SK-N-SH (cell line): ENCODE measurements at regions not wholly inside any gene's neighbourhood (a gene's known extent, or its start where the extent isn't known, plus 50 kb on each side); places are given as distances from the start of the nearest gene placed in this dataset.

ENCODE experiments used
- CTCF ChIA-PET: fragments of 300-600, 350-600 bp; formaldehyde crosslinking; extraction: SDS; loops from one replicate; lab custom pipeline; 2021; lab: Yijun Ruan, JAX
- POLR2A ChIA-PET: fragments of 350-600 bp; sonication (Branson Sonifier 250); formaldehyde crosslinking; extraction: SDS; loops from one replicate; lab custom pipeline; 2020; ENCODE audit warnings: antibody characterized with exemption, inconsistent platforms; lab: Yijun Ruan, JAX
- DNase-seq: peaks from one replicate; pipeline ENCODE4 v3.0.0; 2012
- H2AFZ ChIP-seq: fragments of 200-600 bp; sonication (generic); 2 replicates; pipeline ENCODE4 v1.8.1; 2016; ENCODE audit warnings: antibody characterized with exemption, mild to moderate bottlenecking, low read depth
- H3F3A ChIP-seq: fragments of 200-600 bp; sonication (generic); replicated peaks from 2 replicates; pipeline ENCODE3; 2016; ENCODE audit warnings: antibody characterized with exemption, mild to moderate bottlenecking; ENCODE audit not compliant: insufficient read depth
- H3K27ac ChIP-seq, 2 experiments: fragments of 200-500 bp in 1 of 2; fragments of 200-600 bp in 1 of 2; sonication (Bioruptor generic) in 1 of 2; sonication (generic), shearing (Covaris generic) in 1 of 2; 2 replicates each; pipeline versions ENCODE4 v1.5.1 to v1.6.1; 2014 to 2016; ENCODE audit warnings: low read depth in 2 of 2, inconsistent platforms in 1 of 2, low read length in 1 of 2, mild to moderate bottlenecking in 1 of 2, mixed read lengths in 1 of 2
- H3K27me3 ChIP-seq: fragments of 200-600 bp; sonication (generic), shearing (Covaris generic); 2 replicates; pipeline ENCODE4 v1.6.1; 2016; ENCODE audit warnings: mixed run types; ENCODE audit not compliant: insufficient read depth
- H3K36me3 ChIP-seq, 2 experiments: fragments of 200-500 bp in 1 of 2; fragments of 200-600 bp in 1 of 2; sonication (Bioruptor generic) in 1 of 2; sonication (generic) in 1 of 2; replicated peaks in 1 of 2; 2 replicates each; pipeline versions ENCODE3 to v1.5.1; 2014 to 2016; ENCODE audit warnings: low read length in 1 of 2, mild to moderate bottlenecking in 1 of 2; ENCODE audit not compliant: insufficient read depth in 2 of 2, control insufficient read depth in 1 of 2
- H3K4me1 ChIP-seq, 2 experiments: fragments of 200-500 bp in 1 of 2; fragments of 200-600 bp in 1 of 2; sonication (Bioruptor generic) in 1 of 2; sonication (generic), shearing (Covaris generic) in 1 of 2; 2 replicates each; pipeline versions ENCODE4 v1.5.1 to v1.6.1; 2014 to 2016; ENCODE audit warnings: low read depth in 1 of 2, low read length in 1 of 2, mixed run types in 1 of 2; ENCODE audit not compliant: insufficient read depth in 2 of 2, control insufficient read depth in 1 of 2
- H3K4me2 ChIP-seq: fragments of 200-600 bp; sonication (generic), shearing (Covaris generic); 2 replicates; pipeline ENCODE4 v1.6.1; 2017; ENCODE audit warnings: mixed run types
- H3K4me3 ChIP-seq, 2 experiments: fragments of 200-500 bp in 1 of 2; fragments of 200-600 bp in 1 of 2; sonication (Bioruptor generic) in 1 of 2; sonication (generic), shearing (Covaris generic) in 1 of 2; 2 replicates each; pipeline versions ENCODE4 v1.5.1 to v1.8.1; 2014 to 2016; ENCODE audit warnings: low read depth in 2 of 2, inconsistent platforms in 1 of 2, low read length in 1 of 2, mild to moderate bottlenecking in 1 of 2, mixed read lengths in 1 of 2, moderate library complexity in 1 of 2
- H3K79me2 ChIP-seq: fragments of 200-600 bp; sonication (generic); 2 replicates; pipeline ENCODE4 v1.8.1; 2017; ENCODE audit warnings: mild to moderate bottlenecking; ENCODE audit not compliant: insufficient read depth
- H3K9ac ChIP-seq: fragments of 200-600 bp; sonication (generic); 2 replicates; pipeline ENCODE4 v1.6.1; 2017; ENCODE audit warnings: mixed run types
- H3K9me2 ChIP-seq: fragments of 200-600 bp; sonication (generic); 2 replicates; pipeline ENCODE4 v1.6.1; 2017; ENCODE audit warnings: mixed run types
- H3K9me3 ChIP-seq: fragments of 200-600 bp; sonication (generic); 2 replicates; pipeline ENCODE4 v1.6.1; 2017; ENCODE audit warnings: mixed run types, mild to moderate bottlenecking, moderate library complexity
- H4K20me1 ChIP-seq: fragments of 200-600 bp; sonication (generic); 2 replicates; pipeline ENCODE4 v1.6.1; 2017; ENCODE audit warnings: mild to moderate bottlenecking, mixed run types; ENCODE audit not compliant: insufficient read depth
- FOSL2 ChIP-seq: IDR thresholded peaks from 2 replicates; pipeline ENCODE4 v1.4.0; 2012; ENCODE audit warnings: low read depth, mild to moderate bottlenecking, moderate library complexity, borderline replicate concordance
- FOXJ3 ChIP-seq: sonication (generic); formaldehyde crosslinking; IDR thresholded peaks from 2 replicates; pipeline ENCODE4 v1.5.1; 2020; ENCODE audit warnings: mild to moderate bottlenecking, missing genetic modification reagents
- FOXM1 ChIP-seq: IDR thresholded peaks from 2 replicates; pipeline ENCODE4 v1.4.0; 2012; ENCODE audit warnings: low read depth, mild to moderate bottlenecking
- JUND ChIP-seq: IDR thresholded peaks from 2 replicates; pipeline ENCODE4 v1.4.0; 2012
- MXI1 ChIP-seq: IDR thresholded peaks from 2 replicates; pipeline ENCODE4 v1.6.1; 2012; ENCODE audit warnings: mild to moderate bottlenecking, low read depth, low read length, improper control_type of control experiment
- POLR2AphosphoS5 ChIP-seq: IDR thresholded peaks from 2 replicates; pipeline ENCODE4 v1.6.1; 2012; ENCODE audit warnings: low read depth, low read length
- TAF1 ChIP-seq: IDR thresholded peaks from 2 replicates; pipeline ENCODE4 v1.6.1; 2012; ENCODE audit warnings: low read depth, mild to moderate bottlenecking, low read length, moderate library complexity, borderline replicate concordance
- TCF12 ChIP-seq: IDR thresholded peaks from 2 replicates; pipeline ENCODE4 v1.4.0; 2012
- TEAD4 ChIP-seq: IDR thresholded peaks from 2 replicates; pipeline ENCODE4 v1.4.0; 2012; ENCODE audit warnings: mild to moderate bottlenecking, borderline replicate concordance; ENCODE audit not compliant: insufficient read depth
- YY1 ChIP-seq: IDR thresholded peaks from 2 replicates; pipeline ENCODE4 v1.4.0; 2012; ENCODE audit warnings: low read depth, mild to moderate bottlenecking
- WGBS: methylation state at CpG from one replicate; pipeline ENCODE4 v1.1.6; 2017; ENCODE audit warnings: low lambda C conversion rate; 5-methylcytosine and 5-hydroxymethylcytosine counted together
- TF ChIP-seq, protein P1 (sequence below): IDR thresholded peaks from 2 replicates; pipeline ENCODE4 v1.6.1; 2012; ENCODE audit warnings: mild to moderate bottlenecking, low read depth, low read length, moderate library complexity
- TF ChIP-seq, protein P2 (sequence below): IDR thresholded peaks from 2 replicates; pipeline ENCODE4 v1.4.0; 2012; ENCODE audit warnings: low read depth, borderline replicate concordance
- TF ChIP-seq, protein P3 (sequence below): IDR thresholded peaks from 2 replicates; pipeline ENCODE4; 2012
- TF ChIP-seq, protein P4 (sequence below): fragments of 200-600 bp; sonication (generic); IDR thresholded peaks from 2 replicates; pipeline ENCODE4 v1.6.1; 2017; ENCODE audit warnings: antibody characterized with exemption, mild to moderate bottlenecking, moderate library complexity
- TF ChIP-seq, protein P5 (sequence below): fragments of 150-350 bp; IDR thresholded peaks from 2 replicates; pipeline ENCODE4 v1.6.1; 2017; ENCODE audit warnings: antibody characterized with exemption, low read length, low read depth, borderline replicate concordance
- TF ChIP-seq, protein P6 (sequence below): fragments of 150-350 bp; IDR thresholded peaks from 2 replicates; pipeline ENCODE4 v1.6.1; 2016; ENCODE audit warnings: mild to moderate bottlenecking, low read depth, low read length
- TF ChIP-seq, protein P7 (sequence below): IDR thresholded peaks from 2 replicates; pipeline ENCODE4 v1.4.0; 2012; ENCODE audit warnings: low read depth, borderline replicate concordance

DNA sequence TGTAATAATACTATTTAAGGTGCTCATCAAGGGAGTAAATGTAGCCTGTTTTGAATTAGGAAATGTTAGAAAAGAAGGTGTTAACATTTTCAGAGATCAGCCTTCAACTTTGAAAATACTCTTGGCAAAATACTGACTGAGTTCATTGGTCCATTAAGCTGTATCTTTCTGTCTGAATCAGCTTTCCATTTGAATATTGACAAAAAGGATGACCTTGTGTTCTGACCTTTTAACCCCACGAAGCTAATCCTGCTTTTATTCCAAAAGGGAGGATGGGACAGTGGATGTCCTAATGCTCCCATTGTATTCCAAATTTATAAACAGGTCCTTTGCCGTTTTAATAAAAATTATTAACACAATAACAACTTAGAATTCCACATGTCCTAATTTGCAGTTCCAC, 259.7 kb upstream of the NRIP1 start:
- H4K20me1 ChIP-seq = no peaks in the 10 kb centered on the region
- WGBS = 1% methylated on average over 2 of the region's 2 CpGs
- no peak for TF ChIP-seq TAF1
- TF ChIP-seq, protein P1, sequence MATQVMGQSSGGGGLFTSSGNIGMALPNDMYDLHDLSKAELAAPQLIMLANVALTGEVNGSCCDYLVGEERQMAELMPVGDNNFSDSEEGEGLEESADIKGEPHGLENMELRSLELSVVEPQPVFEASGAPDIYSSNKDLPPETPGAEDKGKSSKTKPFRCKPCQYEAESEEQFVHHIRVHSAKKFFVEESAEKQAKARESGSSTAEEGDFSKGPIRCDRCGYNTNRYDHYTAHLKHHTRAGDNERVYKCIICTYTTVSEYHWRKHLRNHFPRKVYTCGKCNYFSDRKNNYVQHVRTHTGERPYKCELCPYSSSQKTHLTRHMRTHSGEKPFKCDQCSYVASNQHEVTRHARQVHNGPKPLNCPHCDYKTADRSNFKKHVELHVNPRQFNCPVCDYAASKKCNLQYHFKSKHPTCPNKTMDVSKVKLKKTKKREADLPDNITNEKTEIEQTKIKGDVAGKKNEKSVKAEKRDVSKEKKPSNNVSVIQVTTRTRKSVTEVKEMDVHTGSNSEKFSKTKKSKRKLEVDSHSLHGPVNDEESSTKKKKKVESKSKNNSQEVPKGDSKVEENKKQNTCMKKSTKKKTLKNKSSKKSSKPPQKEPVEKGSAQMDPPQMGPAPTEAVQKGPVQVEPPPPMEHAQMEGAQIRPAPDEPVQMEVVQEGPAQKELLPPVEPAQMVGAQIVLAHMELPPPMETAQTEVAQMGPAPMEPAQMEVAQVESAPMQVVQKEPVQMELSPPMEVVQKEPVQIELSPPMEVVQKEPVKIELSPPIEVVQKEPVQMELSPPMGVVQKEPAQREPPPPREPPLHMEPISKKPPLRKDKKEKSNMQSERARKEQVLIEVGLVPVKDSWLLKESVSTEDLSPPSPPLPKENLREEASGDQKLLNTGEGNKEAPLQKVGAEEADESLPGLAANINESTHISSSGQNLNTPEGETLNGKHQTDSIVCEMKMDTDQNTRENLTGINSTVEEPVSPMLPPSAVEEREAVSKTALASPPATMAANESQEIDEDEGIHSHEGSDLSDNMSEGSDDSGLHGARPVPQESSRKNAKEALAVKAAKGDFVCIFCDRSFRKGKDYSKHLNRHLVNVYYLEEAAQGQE = no peak
- no peak for TF ChIP-seq FOSL2
- no peak for TF ChIP-seq POLR2AphosphoS5
- TF ChIP-seq, protein P2, sequence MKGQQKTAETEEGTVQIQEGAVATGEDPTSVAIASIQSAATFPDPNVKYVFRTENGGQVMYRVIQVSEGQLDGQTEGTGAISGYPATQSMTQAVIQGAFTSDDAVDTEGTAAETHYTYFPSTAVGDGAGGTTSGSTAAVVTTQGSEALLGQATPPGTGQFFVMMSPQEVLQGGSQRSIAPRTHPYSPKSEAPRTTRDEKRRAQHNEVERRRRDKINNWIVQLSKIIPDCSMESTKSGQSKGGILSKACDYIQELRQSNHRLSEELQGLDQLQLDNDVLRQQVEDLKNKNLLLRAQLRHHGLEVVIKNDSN = no peak
- TF ChIP-seq, protein P3, sequence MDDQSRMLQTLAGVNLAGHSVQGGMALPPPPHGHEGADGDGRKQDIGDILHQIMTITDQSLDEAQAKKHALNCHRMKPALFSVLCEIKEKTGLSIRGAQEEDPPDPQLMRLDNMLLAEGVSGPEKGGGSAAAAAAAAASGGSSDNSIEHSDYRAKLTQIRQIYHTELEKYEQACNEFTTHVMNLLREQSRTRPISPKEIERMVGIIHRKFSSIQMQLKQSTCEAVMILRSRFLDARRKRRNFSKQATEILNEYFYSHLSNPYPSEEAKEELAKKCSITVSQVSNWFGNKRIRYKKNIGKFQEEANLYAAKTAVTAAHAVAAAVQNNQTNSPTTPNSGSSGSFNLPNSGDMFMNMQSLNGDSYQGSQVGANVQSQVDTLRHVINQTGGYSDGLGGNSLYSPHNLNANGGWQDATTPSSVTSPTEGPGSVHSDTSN = no peak
- TF ChIP-seq, protein P4, sequence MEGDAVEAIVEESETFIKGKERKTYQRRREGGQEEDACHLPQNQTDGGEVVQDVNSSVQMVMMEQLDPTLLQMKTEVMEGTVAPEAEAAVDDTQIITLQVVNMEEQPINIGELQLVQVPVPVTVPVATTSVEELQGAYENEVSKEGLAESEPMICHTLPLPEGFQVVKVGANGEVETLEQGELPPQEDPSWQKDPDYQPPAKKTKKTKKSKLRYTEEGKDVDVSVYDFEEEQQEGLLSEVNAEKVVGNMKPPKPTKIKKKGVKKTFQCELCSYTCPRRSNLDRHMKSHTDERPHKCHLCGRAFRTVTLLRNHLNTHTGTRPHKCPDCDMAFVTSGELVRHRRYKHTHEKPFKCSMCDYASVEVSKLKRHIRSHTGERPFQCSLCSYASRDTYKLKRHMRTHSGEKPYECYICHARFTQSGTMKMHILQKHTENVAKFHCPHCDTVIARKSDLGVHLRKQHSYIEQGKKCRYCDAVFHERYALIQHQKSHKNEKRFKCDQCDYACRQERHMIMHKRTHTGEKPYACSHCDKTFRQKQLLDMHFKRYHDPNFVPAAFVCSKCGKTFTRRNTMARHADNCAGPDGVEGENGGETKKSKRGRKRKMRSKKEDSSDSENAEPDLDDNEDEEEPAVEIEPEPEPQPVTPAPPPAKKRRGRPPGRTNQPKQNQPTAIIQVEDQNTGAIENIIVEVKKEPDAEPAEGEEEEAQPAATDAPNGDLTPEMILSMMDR = no peak
- TF ChIP-seq FOXJ3 = no peak
- no peak for TF ChIP-seq TEAD4
- TF ChIP-seq, protein P5, sequence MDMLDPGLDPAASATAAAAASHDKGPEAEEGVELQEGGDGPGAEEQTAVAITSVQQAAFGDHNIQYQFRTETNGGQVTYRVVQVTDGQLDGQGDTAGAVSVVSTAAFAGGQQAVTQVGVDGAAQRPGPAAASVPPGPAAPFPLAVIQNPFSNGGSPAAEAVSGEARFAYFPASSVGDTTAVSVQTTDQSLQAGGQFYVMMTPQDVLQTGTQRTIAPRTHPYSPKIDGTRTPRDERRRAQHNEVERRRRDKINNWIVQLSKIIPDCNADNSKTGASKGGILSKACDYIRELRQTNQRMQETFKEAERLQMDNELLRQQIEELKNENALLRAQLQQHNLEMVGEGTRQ = no peak
- no peak for TF ChIP-seq YY1
- TF ChIP-seq, protein P6, sequence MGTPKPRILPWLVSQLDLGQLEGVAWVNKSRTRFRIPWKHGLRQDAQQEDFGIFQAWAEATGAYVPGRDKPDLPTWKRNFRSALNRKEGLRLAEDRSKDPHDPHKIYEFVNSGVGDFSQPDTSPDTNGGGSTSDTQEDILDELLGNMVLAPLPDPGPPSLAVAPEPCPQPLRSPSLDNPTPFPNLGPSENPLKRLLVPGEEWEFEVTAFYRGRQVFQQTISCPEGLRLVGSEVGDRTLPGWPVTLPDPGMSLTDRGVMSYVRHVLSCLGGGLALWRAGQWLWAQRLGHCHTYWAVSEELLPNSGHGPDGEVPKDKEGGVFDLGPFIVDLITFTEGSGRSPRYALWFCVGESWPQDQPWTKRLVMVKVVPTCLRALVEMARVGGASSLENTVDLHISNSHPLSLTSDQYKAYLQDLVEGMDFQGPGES = no peak
- TF ChIP-seq FOXM1 = no peak
- no peak for TF ChIP-seq MXI1
- TF ChIP-seq JUND = no peak
- TF ChIP-seq TCF12 = no peak
- TF ChIP-seq, protein P7, sequence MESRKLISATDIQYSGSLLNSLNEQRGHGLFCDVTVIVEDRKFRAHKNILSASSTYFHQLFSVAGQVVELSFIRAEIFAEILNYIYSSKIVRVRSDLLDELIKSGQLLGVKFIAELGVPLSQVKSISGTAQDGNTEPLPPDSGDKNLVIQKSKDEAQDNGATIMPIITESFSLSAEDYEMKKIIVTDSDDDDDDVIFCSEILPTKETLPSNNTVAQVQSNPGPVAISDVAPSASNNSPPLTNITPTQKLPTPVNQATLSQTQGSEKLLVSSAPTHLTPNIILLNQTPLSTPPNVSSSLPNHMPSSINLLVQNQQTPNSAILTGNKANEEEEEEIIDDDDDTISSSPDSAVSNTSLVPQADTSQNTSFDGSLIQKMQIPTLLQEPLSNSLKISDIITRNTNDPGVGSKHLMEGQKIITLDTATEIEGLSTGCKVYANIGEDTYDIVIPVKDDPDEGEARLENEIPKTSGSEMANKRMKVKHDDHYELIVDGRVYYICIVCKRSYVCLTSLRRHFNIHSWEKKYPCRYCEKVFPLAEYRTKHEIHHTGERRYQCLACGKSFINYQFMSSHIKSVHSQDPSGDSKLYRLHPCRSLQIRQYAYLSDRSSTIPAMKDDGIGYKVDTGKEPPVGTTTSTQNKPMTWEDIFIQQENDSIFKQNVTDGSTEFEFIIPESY = no peak
- CTCF ChIA-PET = no interaction called here
- H3K4me2 ChIP-seq = no peak overlapping the region
- H3K36me3 ChIP-seq = no peaks in the 10 kb centered on the region
- no peak overlapping the region for H3K9ac ChIP-seq
- H3K4me3 ChIP-seq = no peak overlapping the region
- no peaks in the 10 kb centered on the region for H3F3A ChIP-seq
- H3K4me1 ChIP-seq = no peaks in the 10 kb centered on the region
- no peaks in the 10 kb centered on the region for H3K27me3 ChIP-seq
- H3K9me3 ChIP-seq = no peaks in the 10 kb centered on the region
- no peak for DNase-seq
- no peak overlapping the region for H3K27ac ChIP-seq
- no peaks in the 10 kb centered on the region for H3K79me2 ChIP-seq
- POLR2A ChIA-PET = no interaction called here
- H2AFZ ChIP-seq = no peak overlapping the region
- H3K9me2 ChIP-seq = no peaks in the 10 kb centered on the region
